PC-3 (cell line): ENCODE measurements at regions not wholly inside any gene's neighbourhood (a gene's known extent, or its start where the extent isn't known, plus 50 kb on each side); places are given as distances from the start of the nearest gene placed in this dataset.

Experiments
- ATAC-seq: fragments of 200-7000 bp; cut with Tn5 transposase; 2 replicates; pipeline ENCODE4 v1.9.1; 2020; ENCODE audit warnings: mild to moderate bottlenecking, moderate library complexity
- BruUV-seq: library from RNA; stranded (reverse); fragments of 400-500 nt; replicated peaks from 2 replicates; lab custom pipeline; 2021; lab: Mats Ljungman, UMichigan
- CTCF ChIA-PET: fragments of 300-600 bp; sonication (Branson Sonifier 250); formaldehyde crosslinking; loops from one replicate; lab custom pipeline; 2022; ENCODE audit warnings: antibody characterized with exemption; lab: Charles Lee
- POLR2A ChIA-PET: fragments of 300-600 bp; sonication (Branson Sonifier 250); formaldehyde crosslinking; loops from one replicate; lab custom pipeline; 2022; ENCODE audit warnings: antibody characterized with exemption; ENCODE audit not compliant: unreplicated experiment; lab: Charles Lee
- DNase-seq: peaks from one replicate; pipeline ENCODE4 v3.0.0-alpha.2; 2015
- H2AFZ ChIP-seq: fragments of 300-600 bp; sonication (generic); 2 replicates; pipeline ENCODE4 v1.6.0; 2016; ENCODE audit warnings: antibody characterized with exemption, low read length
- H3F3A ChIP-seq: fragments of 300-600 bp; sonication (generic); one replicate; pipeline ENCODE4 v1.6.0; 2017; ENCODE audit warnings: antibody characterized with exemption, low read length, control low read depth, mild to moderate bottlenecking; ENCODE audit not compliant: unreplicated experiment
- H3K27ac ChIP-seq: fragments of 300-600 bp; sonication (generic); 2 replicates; pipeline ENCODE4 v1.5.1; 2016; ENCODE audit warnings: mild to moderate bottlenecking, low read length
- H3K27me3 ChIP-seq: fragments of 300-600 bp; sonication (generic); 2 replicates; pipeline ENCODE4 v1.6.1; 2016; ENCODE audit warnings: low read length, mixed read lengths
- H3K36me3 ChIP-seq: fragments of 300-600 bp; sonication (generic); 2 replicates; pipeline ENCODE4 v1.6.1; 2016; ENCODE audit warnings: low read depth, mixed run types, low read length, mixed read lengths
- H3K4me1 ChIP-seq: fragments of 300-600 bp; sonication (generic); 2 replicates; pipeline ENCODE4 v1.5.1; 2016; ENCODE audit warnings: low read length; ENCODE audit not compliant: insufficient read depth
- H3K4me2 ChIP-seq: fragments of 300-600 bp; sonication (generic); 2 replicates; pipeline ENCODE4 v1.6.0; 2016; ENCODE audit warnings: low read length
- H3K4me3 ChIP-seq: fragments of 300-600 bp; sonication (generic); 2 replicates; pipeline ENCODE4 v1.5.1; 2016; ENCODE audit warnings: mild to moderate bottlenecking, low read length, mixed read lengths
- H3K79me2 ChIP-seq: fragments of 300-600 bp; sonication (generic); 2 replicates; pipeline ENCODE4 v1.6.1; 2017; ENCODE audit warnings: low read length, mixed read lengths
- H3K9ac ChIP-seq: fragments of 300-600 bp; sonication (generic); 2 replicates; pipeline ENCODE4 v1.6.0; 2016; ENCODE audit warnings: mild to moderate bottlenecking, low read length
- H3K9me2 ChIP-seq: fragments of 300-600 bp; sonication (generic); replicated peaks from 2 replicates; pipeline ENCODE4 v1.6.1; 2016; ENCODE audit warnings: mixed run types, low read length, mixed read lengths
- H3K9me3 ChIP-seq: fragments of 300-600 bp; sonication (generic); 2 replicates; pipeline ENCODE4 v1.6.1; 2016; ENCODE audit warnings: low read length, mixed read lengths
- H4K20me1 ChIP-seq: fragments of 300-600 bp; sonication (generic); 2 replicates; pipeline ENCODE4 v1.6.1; 2016; ENCODE audit warnings: low read length, mixed read lengths
- CTCF ChIP-seq: fragments of 300-600 bp; sonication (generic); conservative IDR thresholded peaks from 2 replicates; pipeline ENCODE4 v1.5.1; 2017; ENCODE audit warnings: antibody characterized with exemption, low read depth, mild to moderate bottlenecking, low read length
- EZH2 ChIP-seq: fragments of 300-600 bp; sonication (generic); IDR thresholded peaks from one replicate; pipeline ENCODE4 v1.6.1; 2017; ENCODE audit warnings: antibody characterized with exemption, mild to moderate bottlenecking, low read length; ENCODE audit not compliant: unreplicated experiment
- EZH2phosphoT487 ChIP-seq: fragments of 300-600 bp; sonication (generic); IDR thresholded peaks from 2 replicates; pipeline ENCODE4 v1.6.1; 2018; ENCODE audit warnings: mild to moderate bottlenecking, antibody characterized with exemption, low read length, borderline replicate concordance
- intact Hi-C: fragments of 100-400 bp; cut with micrococcal nuclease; formaldehyde crosslinking; loops from 2 replicates; pipeline ENCODE4 v1.9.0; 2023

- no peak overlapping the region for H2AFZ ChIP-seq
- no peak overlapping the region for H3K27ac ChIP-seq
- H4K20me1 ChIP-seq: no peaks in the 10 kb centered on the region
- H3K9me2 ChIP-seq: no peaks in the 10 kb centered on the region
- no peak overlapping the region for H3K4me3 ChIP-seq
- no peak overlapping the region for H3K9ac ChIP-seq
- TF ChIP-seq CTCF (no peak), EZH2 (no peak), EZH2phosphoT487 (no peak)
- POLR2A ChIA-PET: no interaction called here
- no peak overlapping the region for H3K4me2 ChIP-seq
- H3F3A ChIP-seq: no peaks in the 10 kb centered on the region
- no peaks in the 10 kb centered on the region for H3K79me2 ChIP-seq
- no peaks in the 10 kb centered on the region for H3K27me3 ChIP-seq
- ATAC-seq (no peak), DNase-seq (no peak)
- BruUV-seq: no TSS peak
- 0 out of 2 replicates have a peak, but pooled peaks cover 2% of the 10 kb centered on the region for H3K36me3 ChIP-seq
- CTCF ChIA-PET: no interaction called here
- peaks cover 17% of the 10 kb centered on the region for H3K4me1 ChIP-seq
- H3K9me3 ChIP-seq: peaks cover 3% of the 10 kb centered on the region
- intact Hi-C loops: no loop called here
Measured at GRCh38 chr3:159657176-159657575, 331.5 kb upstream of the IL12A start.

GRCh38 chr3:159657629-159658028 is 331.0 kb upstream of the IL12A start:
- Histone ChIP-seq H3F3A (no peaks in the 10 kb centered on the region), H3K4me3 (no peak overlapping the region), H3K79me2 (no peaks in the 10 kb centered on the region), H3K9me3 (peaks cover 8% of the 10 kb centered on the region), H4K20me1 (no peaks in the 10 kb centered on the region), H2AFZ (no peak overlapping the region), H3K9ac (no peak overlapping the region), H3K27ac (no peak overlapping the region), H3K4me2 (no peak overlapping the region), H3K27me3 (no peaks in the 10 kb centered on the region), H3K36me3 (peaks cover 6% of the 10 kb centered on the region; the same call in 1 of the 2 replicates), H3K4me1 (peaks cover 17% of the 10 kb centered on the region), H3K9me2 (no peaks in the 10 kb centered on the region)
- ATAC-seq (no peak), DNase-seq (no peak)
- no TSS peak for BruUV-seq
- ChIA-PET POLR2A (no interaction called here), CTCF (no interaction called here)
- intact Hi-C loops: no loop called here
- TF ChIP-seq EZH2 (no peak), EZH2phosphoT487 (no peak)

GRCh38 chr3:159660326-159660725 is 328.3 kb upstream of the IL12A start:
- TF ChIP-seq CTCF: no peak
- no peak for TF ChIP-seq EZH2phosphoT487
- TF ChIP-seq EZH2: no peak
- Histone ChIP-seq H4K20me1 (no peaks in the 10 kb centered on the region), H3K4me3 (no peak overlapping the region), H3K27ac (no peak overlapping the region), H3F3A (peaks cover 5% of the 10 kb centered on the region), H3K9me2 (no peaks in the 10 kb centered on the region), H3K4me1 (peaks cover 5% of the 10 kb centered on the region), H3K4me2 (no peak overlapping the region), H2AFZ (no peak overlapping the region), H3K36me3 (peaks cover 6% of the 10 kb centered on the region; the same call in 1 of the 2 replicates), H3K79me2 (no peaks in the 10 kb centered on the region), H3K9ac (no peak overlapping the region), H3K9me3 (peaks cover 15% of the 10 kb centered on the region), H3K27me3 (no peaks in the 10 kb centered on the region)
- DNase-seq (no peak), ATAC-seq (no peak)
- intact Hi-C loops: no loop called here
- no TSS peak for BruUV-seq
- ChIA-PET CTCF (no interaction called here), POLR2A (no interaction called here)
